ENCODE measurements at regions not wholly inside any gene's neighbourhood (a gene's known extent, or its start where the extent isn't known, plus 50 kb on each side); places are given as distances from the start of the nearest gene placed in this dataset.
"Not testable (repeated sequence)": the region's sequence is repeated elsewhere in the genome, so short reads cannot be mapped to it uniquely, and the experiment has no call there.

DNA sequence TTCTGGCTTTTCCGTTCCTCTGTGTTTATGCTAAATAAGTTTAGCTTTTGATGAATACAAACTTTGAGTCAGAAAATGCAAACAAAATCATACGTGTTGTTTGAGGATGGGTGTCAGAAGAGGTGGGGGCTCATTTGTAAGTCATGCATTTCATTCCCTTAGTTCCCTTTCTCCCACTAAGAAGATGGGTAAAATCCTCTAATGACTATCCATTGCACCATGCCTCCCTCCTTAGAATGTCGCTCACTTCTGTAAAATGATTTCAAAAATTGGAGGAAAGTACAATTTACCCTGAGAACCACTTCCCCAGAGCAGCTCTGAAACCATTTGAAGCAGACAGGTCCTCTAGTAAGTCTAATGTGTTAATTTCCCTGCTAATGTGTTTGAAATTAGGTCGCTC, 629.6 kb upstream of the VRK2 start:
- no peaks in the 10 kb centered on the region for H3K79me2 ChIP-seq (ENCODE audit: insufficient read depth, low read length)
- ATAC-seq (no peak), FAIRE-seq (no peak), DNase-seq (ENCODE audit: low spot score) (no peak)
- no peak overlapping the region for H2AFZ ChIP-seq (ENCODE audit: low read length)
- no peaks in the 10 kb centered on the region for H3K27me3 ChIP-seq (ENCODE audit: control insufficient read depth in 1 of 2, insufficient read depth in 2 of 2, low read length in 2 of 2)
- H3K4me1 ChIP-seq (ENCODE audit: insufficient read depth, low read length), result no peaks in the 10 kb centered on the region
- in situ Hi-C loops (cut with HindIII; ENCODE audit: extremely low pct_ligation_motif_present, low pct_unique_long_range_greater_than_20kb) (no loop called here), intact Hi-C loops (cut with micrococcal nuclease; ENCODE audit: unreplicated experiment) (no loop called here)
- no peaks in the 10 kb centered on the region for H3K36me3 ChIP-seq (replicated peaks in 1 of 2; ENCODE audit: control insufficient read depth in 1 of 2, insufficient read depth in 2 of 2, low read length in 2 of 2)
- no TSS peak for BruUV-seq (replicated peaks)
- 6% methylated on average over 4 of the region's 4 CpGs for WGBS (ENCODE audit: low lambda C conversion rate)
- peaks cover 8% of the 10 kb centered on the region for H3K9me3 ChIP-seq (ENCODE audit: low read length)
- H3K4me3 ChIP-seq (replicated peaks in 1 of 3; ENCODE audit: insufficient read depth in 1 of 3, low read depth in 2 of 3, low read length in 3 of 3), result no peak overlapping the region
- ChIA-PET CTCF (ENCODE audit: low intra/inter-chr PET ratio, low total read pairs) (no interaction called here), POLR2A (no interaction called here)
- TF ChIP-seq NAIF1 (CRISPR knock-in tag; IDR thresholded peaks at IDR 0.05; ENCODE audit: borderline replicate concordance) (no peak), SPEN (CRISPR knock-in tag; IDR thresholded peaks at IDR 0.05; ENCODE audit: low read depth) (no peak), ETV5 (CRISPR knock-in tag; IDR thresholded peaks at IDR 0.05; ENCODE audit: borderline replicate concordance) (no peak)
- TF ChIP-seq, protein P1, sequence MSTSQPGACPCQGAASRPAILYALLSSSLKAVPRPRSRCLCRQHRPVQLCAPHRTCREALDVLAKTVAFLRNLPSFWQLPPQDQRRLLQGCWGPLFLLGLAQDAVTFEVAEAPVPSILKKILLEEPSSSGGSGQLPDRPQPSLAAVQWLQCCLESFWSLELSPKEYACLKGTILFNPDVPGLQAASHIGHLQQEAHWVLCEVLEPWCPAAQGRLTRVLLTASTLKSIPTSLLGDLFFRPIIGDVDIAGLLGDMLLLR (CRISPR knock-in tag; IDR thresholded peaks at IDR 0.05), result no peak
- H3K27ac ChIP-seq (ENCODE audit: extremely low read length, insufficient read depth, low read length), result no peak overlapping the region
- H4K20me1 ChIP-seq (ENCODE audit: insufficient read depth, low read length), result no peaks in the 10 kb centered on the region
- H3K9ac ChIP-seq (ENCODE audit: insufficient read depth, low read depth, low read length), result no peak overlapping the region
- no peak overlapping the region for H3K4me2 ChIP-seq (ENCODE audit: low read depth, low read length)

DNA sequence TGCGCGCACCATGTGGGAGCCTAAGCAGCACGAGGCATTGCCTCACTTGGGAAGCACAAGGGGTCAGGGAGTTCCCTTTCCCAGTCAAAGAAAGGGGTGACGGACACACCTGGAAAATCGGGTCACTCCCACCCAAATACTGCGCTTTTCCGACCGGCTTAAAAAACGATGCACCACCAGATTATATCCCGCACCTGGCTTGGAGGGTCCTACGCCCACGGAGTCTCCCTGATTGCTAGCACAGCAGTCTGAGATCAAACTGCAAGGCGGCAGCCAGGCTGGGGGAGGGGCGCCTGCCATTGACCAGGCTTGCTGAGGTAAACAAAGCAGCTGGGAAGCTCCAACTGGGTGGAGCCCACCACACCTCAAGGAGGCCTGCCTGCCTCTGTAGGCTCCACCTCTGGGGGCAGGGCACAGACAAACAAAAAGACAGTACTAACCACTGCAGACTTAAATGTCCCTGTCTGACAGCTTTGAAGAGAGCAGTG, 627.7 kb upstream of the VRK2 start:
- H2AFZ ChIP-seq (ENCODE audit: low read length); ATAC-seq; H3K4me3 ChIP-seq (replicated peaks in 1 of 3; ENCODE audit: insufficient read depth in 1 of 3, low read depth in 2 of 3, low read length in 3 of 3); H3K27me3 ChIP-seq (ENCODE audit: control insufficient read depth in 1 of 2, insufficient read depth in 2 of 2, low read length in 2 of 2); H3K27ac ChIP-seq (ENCODE audit: extremely low read length, insufficient read depth, low read length); H3K9ac ChIP-seq (ENCODE audit: insufficient read depth, low read depth, low read length); CTCF ChIA-PET (ENCODE audit: low intra/inter-chr PET ratio, low total read pairs); H3K9me3 ChIP-seq (ENCODE audit: low read length); H3K79me2 ChIP-seq (ENCODE audit: insufficient read depth, low read length); FAIRE-seq; intact Hi-C loops (cut with micrococcal nuclease; ENCODE audit: unreplicated experiment); POLR2A ChIA-PET; H3K4me2 ChIP-seq (ENCODE audit: low read depth, low read length); BruUV-seq (replicated peaks); H3K36me3 ChIP-seq (replicated peaks in 1 of 2; ENCODE audit: control insufficient read depth in 1 of 2, insufficient read depth in 2 of 2, low read length in 2 of 2); H4K20me1 ChIP-seq (ENCODE audit: insufficient read depth, low read length); H3K4me1 ChIP-seq (ENCODE audit: insufficient read depth, low read length); DNase-seq (ENCODE audit: low spot score); in situ Hi-C loops (cut with HindIII; ENCODE audit: extremely low pct_ligation_motif_present, low pct_unique_long_range_greater_than_20kb): not testable (repeated sequence)
- 39% methylated on average over 14 of the region's 14 CpGs for WGBS (ENCODE audit: low lambda C conversion rate)
